ENCODE measurements at regions not wholly inside any gene's neighbourhood (a gene's known extent, or its start where the extent isn't known, plus 50 kb on each side); places are given as distances from the start of the nearest gene placed in this dataset.
"Not testable (repeated sequence)": the region's sequence is repeated elsewhere in the genome, so short reads cannot be mapped to it uniquely, and the experiment has no call there.

- H3K27me3 ChIP-seq (ENCODE audit: control insufficient read depth in 2 of 2, insufficient read depth in 1 of 2, low read length in 1 of 2); H3K9me3 ChIP-seq (ENCODE audit: control insufficient read depth in 2 of 2, insufficient read depth in 1 of 2, low read length in 1 of 2); H3K27ac ChIP-seq (ENCODE audit: low read depth in 1 of 2, low read length in 1 of 2); H3K4me1 ChIP-seq (ENCODE audit: control insufficient read depth in 2 of 2, insufficient read depth in 2 of 2, low read length in 2 of 2); H3K36me3 ChIP-seq (ENCODE audit: control insufficient read depth in 2 of 2, insufficient read depth in 2 of 2, low read length in 1 of 2); H3K4me3 ChIP-seq (ENCODE audit: low read length in 2 of 2); DNase-seq (ENCODE audit: low read depth in 6 of 9, low spot score in 9 of 9): not testable (repeated sequence)
- 88% methylated on average over 6 of the region's 6 CpGs for WGBS
These were observed 537.6 kb upstream of the RAG2 start for GRCh38 chr11:37135606-37136005.

DNA sequence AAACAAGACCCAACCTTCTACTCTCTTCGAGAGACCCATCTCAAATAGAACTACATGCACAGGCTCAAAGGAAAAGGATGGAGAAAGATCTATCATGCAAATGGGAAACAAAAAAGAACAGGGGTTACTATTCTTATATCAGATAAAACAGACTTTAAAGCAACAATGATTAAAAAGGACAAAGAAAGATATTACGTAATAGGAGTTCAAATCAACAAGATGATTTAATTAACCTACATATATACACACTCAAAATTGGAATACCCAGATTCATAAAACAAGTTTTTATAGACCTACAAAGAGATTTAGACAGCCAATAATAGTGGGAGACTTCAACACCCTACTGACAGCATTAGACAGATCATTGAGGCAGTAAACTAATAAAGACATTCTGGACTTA is 536.6 kb upstream of the RAG2 start:
- Histone ChIP-seq H3K4me1 (ENCODE audit: control insufficient read depth in 2 of 2, insufficient read depth in 2 of 2, low read length in 2 of 2) (no peaks in the 10 kb centered on the region), H3K9me3 (ENCODE audit: control insufficient read depth in 2 of 2, insufficient read depth in 1 of 2, low read length in 1 of 2) (no peaks in the 10 kb centered on the region), H3K4me3 (ENCODE audit: low read length in 2 of 2) (no peak overlapping the region), H3K27me3 (ENCODE audit: control insufficient read depth in 2 of 2, insufficient read depth in 1 of 2, low read length in 1 of 2) (no peaks in the 10 kb centered on the region), H3K27ac (ENCODE audit: low read depth in 1 of 2, low read length in 1 of 2) (no peak overlapping the region), H3K36me3 (ENCODE audit: control insufficient read depth in 2 of 2, insufficient read depth in 2 of 2, low read length in 1 of 2) (no peaks in the 10 kb centered on the region)
- no peak for DNase-seq (ENCODE audit: low read depth in 6 of 9, low spot score in 9 of 9)
- WGBS: 64% methylated on average over 2 of the region's 2 CpGs

DNA sequence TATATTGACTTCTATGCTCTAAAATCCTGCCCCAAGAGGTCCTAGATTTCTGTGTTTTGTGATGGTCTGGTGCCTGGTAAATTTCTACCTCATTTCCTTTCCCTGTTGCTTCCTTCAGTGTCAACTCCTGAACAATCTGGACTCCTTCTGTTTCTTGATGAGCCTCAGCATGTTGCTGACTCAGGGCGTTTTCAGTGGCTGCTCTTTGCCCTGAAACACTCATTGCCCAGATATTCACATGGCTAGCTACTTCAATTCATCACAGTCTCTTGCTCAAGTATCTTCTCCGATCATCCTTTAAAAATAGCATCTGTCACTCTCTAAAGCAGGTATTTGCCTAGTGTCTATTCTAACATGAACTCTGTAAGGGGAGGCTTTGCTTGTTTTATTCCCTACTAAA is 526.3 kb upstream of the RAG2 start:
- Histone ChIP-seq H3K27me3 (ENCODE audit: control insufficient read depth in 2 of 2, insufficient read depth in 1 of 2, low read length in 1 of 2) (no peaks in the 10 kb centered on the region), H3K4me1 (ENCODE audit: control insufficient read depth in 2 of 2, insufficient read depth in 2 of 2, low read length in 2 of 2) (no peaks in the 10 kb centered on the region), H3K9me3 (ENCODE audit: control insufficient read depth in 2 of 2, insufficient read depth in 1 of 2, low read length in 1 of 2) (no peaks in the 10 kb centered on the region), H3K36me3 (ENCODE audit: control insufficient read depth in 2 of 2, insufficient read depth in 2 of 2, low read length in 1 of 2) (no peaks in the 10 kb centered on the region), H3K4me3 (ENCODE audit: low read length in 2 of 2) (no peak overlapping the region), H3K27ac (ENCODE audit: low read depth in 1 of 2, low read length in 1 of 2) (no peak overlapping the region)
- DNase-seq (ENCODE audit: low read depth in 6 of 9, low spot score in 9 of 9): no peak
- 65% methylated on average over 2 of the region's 2 CpGs for WGBS

DNA sequence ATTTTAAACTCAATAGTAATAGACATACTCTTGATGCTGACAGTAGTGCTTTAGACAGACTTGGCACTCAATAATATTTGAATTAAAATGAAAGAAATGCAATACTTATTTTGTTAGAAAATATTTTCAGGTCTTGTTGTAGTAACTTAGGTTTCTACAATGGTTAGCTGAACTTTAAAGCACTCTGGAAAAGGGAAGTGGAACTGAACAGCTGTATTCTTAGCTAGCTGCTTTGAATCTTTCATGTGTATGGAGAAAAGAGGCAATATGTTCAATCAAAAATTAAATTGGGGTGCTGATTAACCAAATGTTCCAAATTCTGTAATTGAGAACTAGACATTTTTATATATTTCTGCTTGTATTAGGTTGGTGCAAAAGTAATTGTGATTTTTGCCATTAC is 517.9 kb upstream of the RAG2 start:
- Histone ChIP-seq H3K4me3 (ENCODE audit: low read length in 2 of 2) (no peak overlapping the region), H3K4me1 (ENCODE audit: control insufficient read depth in 2 of 2, insufficient read depth in 2 of 2, low read length in 2 of 2) (no peaks in the 10 kb centered on the region), H3K27ac (ENCODE audit: low read depth in 1 of 2, low read length in 1 of 2) (no peak overlapping the region), H3K9me3 (ENCODE audit: control insufficient read depth in 2 of 2, insufficient read depth in 1 of 2, low read length in 1 of 2) (no peaks in the 10 kb centered on the region), H3K36me3 (ENCODE audit: control insufficient read depth in 2 of 2, insufficient read depth in 2 of 2, low read length in 1 of 2) (no peaks in the 10 kb centered on the region), H3K27me3 (ENCODE audit: control insufficient read depth in 2 of 2, insufficient read depth in 1 of 2, low read length in 1 of 2) (no peaks in the 10 kb centered on the region)
- no peak for DNase-seq (ENCODE audit: low read depth in 6 of 9, low spot score in 9 of 9)

- no peak overlapping the region for H3K4me3 ChIP-seq (ENCODE audit: low read length in 2 of 2)
- H3K27ac ChIP-seq (ENCODE audit: low read depth in 1 of 2, low read length in 1 of 2): no peak overlapping the region
- no peaks in the 10 kb centered on the region for H3K36me3 ChIP-seq (ENCODE audit: control insufficient read depth in 2 of 2, insufficient read depth in 2 of 2, low read length in 1 of 2)
- H3K4me1 ChIP-seq (ENCODE audit: control insufficient read depth in 2 of 2, insufficient read depth in 2 of 2, low read length in 2 of 2): no peaks in the 10 kb centered on the region
- no peaks in the 10 kb centered on the region for H3K27me3 ChIP-seq (ENCODE audit: control insufficient read depth in 2 of 2, insufficient read depth in 1 of 2, low read length in 1 of 2)
- no peak for DNase-seq (ENCODE audit: low read depth in 6 of 9, low spot score in 9 of 9)
- WGBS: 88% methylated on average over 4 of the region's 4 CpGs
- H3K9me3 ChIP-seq (ENCODE audit: control insufficient read depth in 2 of 2, insufficient read depth in 1 of 2, low read length in 1 of 2): no peaks in the 10 kb centered on the region
These were observed 512.3 kb upstream of the RAG2 start for GRCh38 chr11:37110385-37110784.

GRCh38 chr11:37109286-37109585 is 511.2 kb upstream of the RAG2 start:
- no peak overlapping the region for H3K4me3 ChIP-seq (ENCODE audit: low read length in 2 of 2)
- no peaks in the 10 kb centered on the region for H3K9me3 ChIP-seq (ENCODE audit: control insufficient read depth in 2 of 2, insufficient read depth in 1 of 2, low read length in 1 of 2)
- H3K27me3 ChIP-seq (ENCODE audit: control insufficient read depth in 2 of 2, insufficient read depth in 1 of 2, low read length in 1 of 2): no peaks in the 10 kb centered on the region
- no peak overlapping the region for H3K27ac ChIP-seq (ENCODE audit: low read depth in 1 of 2, low read length in 1 of 2)
- H3K36me3 ChIP-seq (ENCODE audit: control insufficient read depth in 2 of 2, insufficient read depth in 2 of 2, low read length in 1 of 2): no peaks in the 10 kb centered on the region
- H3K4me1 ChIP-seq (ENCODE audit: control insufficient read depth in 2 of 2, insufficient read depth in 2 of 2, low read length in 2 of 2): no peaks in the 10 kb centered on the region
- no peak for DNase-seq (ENCODE audit: low read depth in 6 of 9, low spot score in 9 of 9)

DNA sequence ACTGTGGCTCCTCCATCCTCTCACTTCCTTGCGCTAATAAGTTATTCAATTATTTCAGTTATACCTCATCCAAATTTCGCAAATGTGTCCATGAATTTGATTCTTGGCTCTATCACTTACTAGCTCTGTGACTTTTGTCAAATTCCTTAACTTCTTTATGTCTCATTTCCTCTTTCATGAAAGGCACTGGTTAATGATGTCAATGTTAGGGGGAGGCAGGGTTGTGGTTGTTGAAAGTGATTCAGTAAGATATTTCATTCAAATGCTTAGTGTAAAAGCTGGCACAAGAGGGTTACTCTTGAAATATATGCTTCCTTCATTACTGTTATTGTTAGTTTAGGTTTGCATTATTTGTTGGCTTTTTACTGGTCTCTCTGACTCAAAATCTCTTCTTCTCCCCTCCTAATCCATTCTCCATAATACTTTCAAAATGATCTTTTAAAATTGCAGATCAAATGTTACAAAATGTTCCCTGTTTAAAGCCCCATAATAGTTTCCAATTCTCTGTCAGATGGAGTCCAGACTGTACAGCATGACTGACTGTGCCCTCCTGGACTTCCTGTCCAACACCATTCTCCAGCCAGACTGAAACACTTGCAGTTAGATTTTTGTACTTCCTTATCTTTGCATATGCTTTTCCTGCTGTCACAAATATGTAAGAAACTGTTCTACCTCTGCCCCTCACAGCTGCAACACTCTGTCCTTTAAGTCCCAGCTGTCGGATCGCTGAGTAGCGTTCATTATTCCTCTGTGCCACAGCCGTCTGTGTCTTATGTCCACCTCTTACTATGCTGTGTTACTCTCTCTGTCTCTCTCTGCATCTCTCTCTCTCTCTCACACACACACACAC is 510.6 kb upstream of the RAG2 start:
- Histone ChIP-seq H3K4me1 (ENCODE audit: control insufficient read depth in 2 of 2, insufficient read depth in 2 of 2, low read length in 2 of 2) (no peaks in the 10 kb centered on the region), H3K27ac (ENCODE audit: low read depth in 1 of 2, low read length in 1 of 2) (no peak overlapping the region), H3K4me3 (ENCODE audit: low read length in 2 of 2) (no peak overlapping the region), H3K9me3 (ENCODE audit: control insufficient read depth in 2 of 2, insufficient read depth in 1 of 2, low read length in 1 of 2) (no peaks in the 10 kb centered on the region), H3K27me3 (ENCODE audit: control insufficient read depth in 2 of 2, insufficient read depth in 1 of 2, low read length in 1 of 2) (no peaks in the 10 kb centered on the region), H3K36me3 (ENCODE audit: control insufficient read depth in 2 of 2, insufficient read depth in 2 of 2, low read length in 1 of 2) (no peaks in the 10 kb centered on the region)
- WGBS: 59% methylated on average over 6 of the region's 6 CpGs
- no peak for DNase-seq (ENCODE audit: low read depth in 6 of 9, low spot score in 9 of 9)

DNA sequence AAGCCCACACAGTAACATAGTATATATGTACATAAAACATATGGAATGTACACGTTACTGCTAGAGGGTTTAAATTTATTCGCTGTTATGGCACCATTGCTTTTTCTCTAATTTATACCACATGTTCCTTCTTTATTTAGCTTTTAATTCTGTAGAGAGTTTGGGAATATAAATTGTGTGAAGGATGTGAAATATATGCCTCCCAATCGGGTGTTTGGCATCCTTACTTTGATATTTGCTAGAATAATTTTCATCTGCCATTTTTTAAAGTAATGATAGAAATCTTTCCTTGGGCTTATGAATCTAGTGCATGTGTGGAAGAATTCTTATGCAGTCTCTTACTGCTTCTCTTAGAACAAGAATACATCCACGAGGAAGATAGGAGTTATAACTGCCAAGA is 509.8 kb upstream of the RAG2 start:
- no peak for DNase-seq (ENCODE audit: low read depth in 6 of 9, low spot score in 9 of 9)
- Histone ChIP-seq H3K27me3 (ENCODE audit: control insufficient read depth in 2 of 2, insufficient read depth in 1 of 2, low read length in 1 of 2) (no peaks in the 10 kb centered on the region), H3K36me3 (ENCODE audit: control insufficient read depth in 2 of 2, insufficient read depth in 2 of 2, low read length in 1 of 2) (no peaks in the 10 kb centered on the region), H3K4me3 (ENCODE audit: low read length in 2 of 2) (no peak overlapping the region), H3K9me3 (ENCODE audit: control insufficient read depth in 2 of 2, insufficient read depth in 1 of 2, low read length in 1 of 2) (no peaks in the 10 kb centered on the region), H3K27ac (ENCODE audit: low read depth in 1 of 2, low read length in 1 of 2) (no peak overlapping the region), H3K4me1 (ENCODE audit: control insufficient read depth in 2 of 2, insufficient read depth in 2 of 2, low read length in 2 of 2) (no peaks in the 10 kb centered on the region)
- WGBS: 91% methylated on average over 4 of the region's 4 CpGs

GRCh38 chr11:37107415-37107814 is 509.4 kb upstream of the RAG2 start:
- Histone ChIP-seq H3K4me3 (ENCODE audit: low read length in 2 of 2) (no peak overlapping the region), H3K27ac (ENCODE audit: low read depth in 1 of 2, low read length in 1 of 2) (no peak overlapping the region), H3K27me3 (ENCODE audit: control insufficient read depth in 2 of 2, insufficient read depth in 1 of 2, low read length in 1 of 2) (no peaks in the 10 kb centered on the region), H3K9me3 (ENCODE audit: control insufficient read depth in 2 of 2, insufficient read depth in 1 of 2, low read length in 1 of 2) (no peaks in the 10 kb centered on the region), H3K4me1 (ENCODE audit: control insufficient read depth in 2 of 2, insufficient read depth in 2 of 2, low read length in 2 of 2) (no peaks in the 10 kb centered on the region), H3K36me3 (ENCODE audit: control insufficient read depth in 2 of 2, insufficient read depth in 2 of 2, low read length in 1 of 2) (no peaks in the 10 kb centered on the region)
- no peak for DNase-seq (ENCODE audit: low read depth in 6 of 9, low spot score in 9 of 9)

DNA sequence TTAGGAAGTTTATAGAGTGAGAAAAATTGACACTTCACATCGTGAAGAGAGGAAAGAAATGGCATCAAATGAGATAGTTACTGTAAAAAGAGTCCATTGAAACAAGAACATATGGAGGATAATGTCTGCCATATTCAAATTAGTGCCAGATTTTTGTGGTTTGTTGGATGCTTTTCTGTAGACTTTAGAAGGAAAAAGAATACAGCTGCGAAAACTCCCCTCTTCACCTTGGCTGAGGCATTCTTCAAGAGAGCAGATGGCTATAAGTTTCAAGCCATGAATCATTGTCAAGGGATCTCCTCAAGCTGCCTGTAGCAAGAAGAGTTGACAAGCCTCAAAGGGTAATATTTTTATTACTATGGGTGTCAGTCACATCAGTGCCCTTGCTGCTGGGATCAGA is 507.4 kb upstream of the RAG2 start:
- WGBS: 90% methylated on average over 2 of the region's 2 CpGs
- no peak overlapping the region for H3K4me3 ChIP-seq (ENCODE audit: low read length in 2 of 2)
- no peaks in the 10 kb centered on the region for H3K9me3 ChIP-seq (ENCODE audit: control insufficient read depth in 2 of 2, insufficient read depth in 1 of 2, low read length in 1 of 2)
- no peak overlapping the region for H3K27ac ChIP-seq (ENCODE audit: low read depth in 1 of 2, low read length in 1 of 2)
- H3K27me3 ChIP-seq (ENCODE audit: control insufficient read depth in 2 of 2, insufficient read depth in 1 of 2, low read length in 1 of 2): no peaks in the 10 kb centered on the region
- no peak for DNase-seq (ENCODE audit: low read depth in 6 of 9, low spot score in 9 of 9)
- H3K36me3 ChIP-seq (ENCODE audit: control insufficient read depth in 2 of 2, insufficient read depth in 2 of 2, low read length in 1 of 2): no peaks in the 10 kb centered on the region
- no peaks in the 10 kb centered on the region for H3K4me1 ChIP-seq (ENCODE audit: control insufficient read depth in 2 of 2, insufficient read depth in 2 of 2, low read length in 2 of 2)
